AG09319 (cell line): ENCODE measurements at regions not wholly inside any gene's neighbourhood (a gene's known extent, or its start where the extent isn't known, plus 50 kb on each side); places are given as distances from the start of the nearest gene placed in this dataset.

Experiments
- DNase-seq: peaks from one replicate; pipeline ENCODE4 v3.0.0-alpha.2; 2010; ENCODE audit warnings: low read depth; ENCODE audit errors: extremely low read depth
- CTCF ChIP-seq: IDR thresholded peaks from 2 replicates; pipeline ENCODE4 v1.5.1; 2011; ENCODE audit warnings: low read depth, mild to moderate bottlenecking, inconsistent platforms, low read length, moderate library complexity

GRCh38 chr2:129611471-129611870 lies 368.0 kb upstream of the RAB6C start:
- no peak for TF ChIP-seq CTCF
- no peak for DNase-seq

- no peak for TF ChIP-seq CTCF
- no peak for DNase-seq
Measured at GRCh38 chr2:129619471-129619870, 360.0 kb upstream of the RAB6C start.

- no peak for DNase-seq
- TF ChIP-seq CTCF = no peak
Measured at GRCh38 chr2:129620411-129620810, 359.1 kb upstream of the RAB6C start.

- no peak for DNase-seq
- TF ChIP-seq CTCF = no peak
Measured at GRCh38 chr2:129623783-129624182, 355.7 kb upstream of the RAB6C start.

GRCh38 chr2:129627437-129627836 lies 352.0 kb upstream of the RAB6C start:
- no peak for TF ChIP-seq CTCF
- DNase-seq = no peak

- no peak for TF ChIP-seq CTCF
- no peak for DNase-seq
Measured at GRCh38 chr2:129636692-129637091, 342.8 kb upstream of the RAB6C start.

- no peak for DNase-seq
- TF ChIP-seq CTCF = no peak
Measured at GRCh38 chr2:129641371-129641770, 338.1 kb upstream of the RAB6C start.
